IMR-90 (cell line): ENCODE measurements at regions not wholly inside any gene's neighbourhood (a gene's known extent, or its start where the extent isn't known, plus 50 kb on each side); places are given as distances from the start of the nearest gene placed in this dataset.

ENCODE experiments used
- ATAC-seq: fragments of 200-7000 bp; cut with Tn5 transposase; 2 replicates; pipeline ENCODE4 v1.9.1; 2020; ENCODE audit warnings: low read depth, mild to moderate bottlenecking, moderate library complexity
- BruUV-seq: library from RNA; stranded (reverse); fragments of 400-500 nt; replicated peaks from 2 replicates; lab custom pipeline; 2021; lab: Mats Ljungman, UMichigan
- CTCF ChIA-PET: fragments of 300-600 bp; formaldehyde crosslinking; extraction: SDS; loops from one replicate; lab custom pipeline; 2021; ENCODE audit warnings: antibody characterized with exemption; lab: Yijun Ruan, JAX
- POLR2A ChIA-PET: fragments of 300-600 bp; sonication (Branson Sonifier 250); formaldehyde crosslinking; loops from one replicate; lab custom pipeline; 2022; ENCODE audit warnings: antibody characterized with exemption; ENCODE audit not compliant: unreplicated experiment; lab: Charles Lee
- DNase-seq: peaks from one replicate; pipeline ENCODE4 v3.0.0; 2013
- H2AFZ ChIP-seq: replicated peaks from 2 replicates; pipeline ENCODE3; 2013; ENCODE audit warnings: low read length, mild to moderate bottlenecking; ENCODE audit not compliant: poor library complexity
- H2AK5ac ChIP-seq: 2 replicates; pipeline ENCODE4 v1.6.1; 2013; ENCODE audit warnings: low read depth, low read length, inconsistent platforms
- H2AK9ac ChIP-seq: replicated peaks from 2 replicates; pipeline ENCODE3; 2013; ENCODE audit warnings: mild to moderate bottlenecking, low read depth, low read length, moderate library complexity; ENCODE audit not compliant: poor library complexity
- H2BK120ac ChIP-seq: 2 replicates; pipeline ENCODE4 v1.6.1; 2013; ENCODE audit warnings: low read depth, low read length, inconsistent platforms
- H2BK15ac ChIP-seq: 3 replicates; pipeline ENCODE4 v1.6.1; 2013; ENCODE audit warnings: low read depth, low read length, inconsistent platforms
- H2BK20ac ChIP-seq: 2 replicates; pipeline ENCODE4 v1.6.1; 2013; ENCODE audit warnings: low read depth, mild to moderate bottlenecking, inconsistent platforms, low read length, moderate library complexity
- H2BK5ac ChIP-seq: 2 replicates; pipeline ENCODE4 v1.6.1; 2013; ENCODE audit warnings: mild to moderate bottlenecking, low read depth, low read length, inconsistent platforms; ENCODE audit not compliant: poor library complexity, severe bottlenecking
- H3K14ac ChIP-seq: replicated peaks from 2 replicates; pipeline ENCODE4 v1.6.1; 2013; ENCODE audit warnings: low read depth, low read length, inconsistent platforms
- H3K18ac ChIP-seq: 2 replicates; pipeline ENCODE4 v1.6.1; 2013; ENCODE audit warnings: low read depth, low read length, control low read depth
- H3K23ac ChIP-seq: 2 replicates; pipeline ENCODE4 v1.6.1; 2013; ENCODE audit warnings: low read depth, low read length, inconsistent platforms
- H3K27ac ChIP-seq: 2 replicates; pipeline ENCODE4 v1.5.1; 2013; ENCODE audit warnings: mild to moderate bottlenecking, control low read depth, low read length; ENCODE audit not compliant: insufficient read depth
- H3K27me3 ChIP-seq: 2 replicates; pipeline ENCODE4 v1.6.1; 2013; ENCODE audit warnings: low read length; ENCODE audit not compliant: control insufficient read depth, insufficient read depth
- H3K36me3 ChIP-seq: 2 replicates; pipeline ENCODE4 v1.6.1; 2013; ENCODE audit warnings: low read length, mixed read lengths; ENCODE audit not compliant: control insufficient read depth, insufficient read depth
- H3K4ac ChIP-seq: 2 replicates; pipeline ENCODE4 v1.6.1; 2013; ENCODE audit warnings: low read depth, low read length, inconsistent platforms
- H3K4me1 ChIP-seq: 2 replicates; pipeline ENCODE4 v1.6.1; 2013; ENCODE audit warnings: low read length, mixed read lengths; ENCODE audit not compliant: control insufficient read depth, insufficient read depth
- H3K4me2 ChIP-seq: 2 replicates; pipeline ENCODE4 v1.6.1; 2013; ENCODE audit warnings: low read depth, mild to moderate bottlenecking, control low read depth, low read length, moderate library complexity
- H3K4me3 ChIP-seq: 2 replicates; pipeline ENCODE4 v1.5.1; 2013; ENCODE audit warnings: low read depth, mild to moderate bottlenecking, control low read depth, low read length, moderate library complexity; ENCODE audit not compliant: insufficient read depth
- H3K56ac ChIP-seq: 2 replicates; pipeline ENCODE4 v1.6.1; 2013; ENCODE audit warnings: low read length, inconsistent platforms; ENCODE audit not compliant: insufficient read depth; ENCODE audit errors: extremely low read depth
- H3K79me1 ChIP-seq, 2 experiments: 2 replicates each; pipeline ENCODE4 v1.6.1; 2013; ENCODE audit warnings: low read length in 2 of 2, inconsistent platforms in 1 of 2, low read depth in 1 of 2
- H3K9ac ChIP-seq: 2 replicates; pipeline ENCODE4 v1.6.1; 2013; ENCODE audit warnings: low read depth, low read length, control low read depth
- H3K9me1 ChIP-seq: 2 replicates; pipeline ENCODE4 v1.6.1; 2013; ENCODE audit warnings: low read length, inconsistent platforms; ENCODE audit not compliant: insufficient read depth
- H3K9me3 ChIP-seq: 2 replicates; pipeline ENCODE4 v1.6.1; 2013; ENCODE audit warnings: low read length; ENCODE audit not compliant: control insufficient read depth, insufficient read depth
- H4K20me1 ChIP-seq: 2 replicates; pipeline ENCODE4 v1.6.1; 2013; ENCODE audit warnings: low read length, inconsistent platforms; ENCODE audit not compliant: insufficient read depth
- H4K5ac ChIP-seq: 2 replicates; pipeline ENCODE4 v1.6.1; 2013; ENCODE audit warnings: mild to moderate bottlenecking, low read depth, low read length, control low read depth
- H4K8ac ChIP-seq, 2 experiments: 2 replicates each; pipeline ENCODE4 v1.6.1; 2013; ENCODE audit warnings: low read depth in 2 of 2, low read length in 2 of 2, control low read depth in 1 of 2, inconsistent platforms in 1 of 2
- H4K91ac ChIP-seq: 2 replicates; pipeline ENCODE4 v1.6.1; 2013; ENCODE audit warnings: low read depth, low read length, inconsistent platforms; ENCODE audit not compliant: insufficient read depth
- MXI1 ChIP-seq: IDR thresholded peaks from 2 replicates; pipeline ENCODE4 v1.6.1; 2012; ENCODE audit warnings: low read depth, mild to moderate bottlenecking, low read length, moderate library complexity, borderline replicate concordance
- NFE2L2 ChIP-seq: fragments of 150-350 bp; IDR thresholded peaks from 2 replicates; pipeline ENCODE4 v1.6.1; 2016; ENCODE audit warnings: low read depth, mild to moderate bottlenecking, low read length
- SMC3 ChIP-seq: fragments of 150-350 bp; IDR thresholded peaks from 2 replicates; pipeline ENCODE4 v1.6.1; 2016; ENCODE audit warnings: low read depth, mild to moderate bottlenecking, antibody characterized with exemption, low read length, moderate library complexity
- WGBS, 2 experiments: methylation state at CpG; one replicate each; pipeline versions ENCODE4 v1.1.5 to v1.1.7; 2013; ENCODE audit warnings: missing lambda C conversion rate in 2 of 2; ENCODE audit not compliant: insufficient read length in 1 of 2; ENCODE audit errors: extremely low coverage in 2 of 2; 5-methylcytosine and 5-hydroxymethylcytosine counted together
- dilution Hi-C: fragments of 300-500 bp; cut with HindIII; formaldehyde crosslinking; loops from one replicate; pipeline ENCODE4 v1.14.3; 2018; ENCODE audit warnings: low sequenced_read_pairs; ENCODE audit not compliant: unreplicated experiment
- in situ Hi-C: fragments of 300-500 bp; cut with MboI; formaldehyde crosslinking; loops from 3 replicates; pipeline ENCODE4 v1.14.3; 2019; ENCODE audit warnings: low sequenced_read_pairs, inconsistent platforms, mixed read lengths
- intact Hi-C: fragments of 100-400 bp; cut with micrococcal nuclease; formaldehyde crosslinking; loops from 2 replicates; pipeline ENCODE4 v1.10.0; 2022
- TF ChIP-seq, protein P1 (sequence below): conservative IDR thresholded peaks from 2 replicates; pipeline ENCODE4 v1.5.1; 2012; ENCODE audit warnings: mild to moderate bottlenecking, low read depth, low read length, improper control_type of control experiment

- no peak overlapping the region for H4K91ac ChIP-seq
- H2BK15ac ChIP-seq, result no peak overlapping the region
- 0% methylated on average over 1 of the region's 3 CpGs; no CpG with 5 or more reads in 1 of the 2 experiments for WGBS, 2 experiments
- no peaks in the 10 kb centered on the region for H3K79me1 ChIP-seq
- H3K9ac ChIP-seq, result no peak overlapping the region
- CTCF ChIA-PET, result no interaction called here
- H4K20me1 ChIP-seq, result no peaks in the 10 kb centered on the region
- in situ Hi-C loops (no loop called here), dilution Hi-C loops (no loop called here), intact Hi-C loops (no loop called here)
- no peaks in the 10 kb centered on the region for H3K9me1 ChIP-seq
- no peaks in the 10 kb centered on the region for H3K27me3 ChIP-seq
- no peak overlapping the region for H3K4me3 ChIP-seq
- TF ChIP-seq MXI1, result no peak
- TF ChIP-seq, protein P1, sequence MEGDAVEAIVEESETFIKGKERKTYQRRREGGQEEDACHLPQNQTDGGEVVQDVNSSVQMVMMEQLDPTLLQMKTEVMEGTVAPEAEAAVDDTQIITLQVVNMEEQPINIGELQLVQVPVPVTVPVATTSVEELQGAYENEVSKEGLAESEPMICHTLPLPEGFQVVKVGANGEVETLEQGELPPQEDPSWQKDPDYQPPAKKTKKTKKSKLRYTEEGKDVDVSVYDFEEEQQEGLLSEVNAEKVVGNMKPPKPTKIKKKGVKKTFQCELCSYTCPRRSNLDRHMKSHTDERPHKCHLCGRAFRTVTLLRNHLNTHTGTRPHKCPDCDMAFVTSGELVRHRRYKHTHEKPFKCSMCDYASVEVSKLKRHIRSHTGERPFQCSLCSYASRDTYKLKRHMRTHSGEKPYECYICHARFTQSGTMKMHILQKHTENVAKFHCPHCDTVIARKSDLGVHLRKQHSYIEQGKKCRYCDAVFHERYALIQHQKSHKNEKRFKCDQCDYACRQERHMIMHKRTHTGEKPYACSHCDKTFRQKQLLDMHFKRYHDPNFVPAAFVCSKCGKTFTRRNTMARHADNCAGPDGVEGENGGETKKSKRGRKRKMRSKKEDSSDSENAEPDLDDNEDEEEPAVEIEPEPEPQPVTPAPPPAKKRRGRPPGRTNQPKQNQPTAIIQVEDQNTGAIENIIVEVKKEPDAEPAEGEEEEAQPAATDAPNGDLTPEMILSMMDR, result no peak
- no peak for TF ChIP-seq SMC3
- no peak for TF ChIP-seq NFE2L2
- no peaks in the 10 kb centered on the region for H3K4me1 ChIP-seq
- no TSS peak for BruUV-seq
- no peak overlapping the region for H3K23ac ChIP-seq
- H2AFZ ChIP-seq, result no peak overlapping the region
- H2BK5ac ChIP-seq, result no peak overlapping the region
- no peak overlapping the region for H2BK120ac ChIP-seq
- no peak overlapping the region for H2BK20ac ChIP-seq
- no peak overlapping the region for H4K5ac ChIP-seq
- no peak overlapping the region for H2AK5ac ChIP-seq
- H4K8ac ChIP-seq, result no peak overlapping the region
- no peak overlapping the region for H3K14ac ChIP-seq
- H2AK9ac ChIP-seq, result no peak overlapping the region
- H3K27ac ChIP-seq, result no peak overlapping the region
- H3K36me3 ChIP-seq, result no peaks in the 10 kb centered on the region
- no peak for DNase-seq
- H3K56ac ChIP-seq, result no peak overlapping the region
- H3K9me3 ChIP-seq, result no peaks in the 10 kb centered on the region
- no peak overlapping the region for H3K4ac ChIP-seq
- POLR2A ChIA-PET, result no interaction called here
- no peak overlapping the region for H3K4me2 ChIP-seq
- H3K18ac ChIP-seq, result no peak overlapping the region
- no peak for ATAC-seq
These were observed 255.3 kb downstream of the RSL24D1 start for GRCh38 chr15:54941417-54941816.
